Left ventricle myocardium inferior (tissue), 1 donor: ENCODE measurements at regions not wholly inside any gene's neighbourhood (a gene's known extent, or its start where the extent isn't known, plus 50 kb on each side); places are given as distances from the start of the nearest gene placed in this dataset.

Experiments
- DNase-seq: peaks from one replicate; pipeline ENCODE4 v3.0.0-alpha.2; 2020
- H3K27ac ChIP-seq: fragments of 200-600 bp; replicated peaks from 2 replicates; pipeline ENCODE4 v1.8.0; 2021
- H3K27me3 ChIP-seq: fragments of 200-600 bp; 2 replicates; pipeline ENCODE4 v1.8.0; 2021; ENCODE audit warnings: low read depth
- H3K36me3 ChIP-seq: fragments of 200-600 bp; 2 replicates; pipeline ENCODE4 v1.8.0; 2021
- H3K4me1 ChIP-seq: fragments of 200-600 bp; 2 replicates; pipeline ENCODE4 v1.8.0; 2021
- H3K4me3 ChIP-seq: fragments of 200-600 bp; 2 replicates; pipeline ENCODE4 v1.8.0; 2021; ENCODE audit warnings: mild to moderate bottlenecking, moderate library complexity
- H3K9me3 ChIP-seq: fragments of 200-600 bp; replicated peaks from 2 replicates; pipeline ENCODE4 v1.8.0; 2021
- intact Hi-C: fragments of 100-400 bp; cut with micrococcal nuclease; formaldehyde crosslinking; loops from one replicate; pipeline ENCODE4 v1.11.0; 2022
- TF ChIP-seq, protein P1 (sequence below): fragments of 200-600 bp; IDR thresholded peaks from 2 replicates; pipeline ENCODE4 v1.8.0; 2021; ENCODE audit warnings: antibody characterized with exemption, mild to moderate bottlenecking, borderline replicate concordance
- donor health status: DM: no; HTN: yes; CAD: no; lungs with severe emphysema.

DNA sequence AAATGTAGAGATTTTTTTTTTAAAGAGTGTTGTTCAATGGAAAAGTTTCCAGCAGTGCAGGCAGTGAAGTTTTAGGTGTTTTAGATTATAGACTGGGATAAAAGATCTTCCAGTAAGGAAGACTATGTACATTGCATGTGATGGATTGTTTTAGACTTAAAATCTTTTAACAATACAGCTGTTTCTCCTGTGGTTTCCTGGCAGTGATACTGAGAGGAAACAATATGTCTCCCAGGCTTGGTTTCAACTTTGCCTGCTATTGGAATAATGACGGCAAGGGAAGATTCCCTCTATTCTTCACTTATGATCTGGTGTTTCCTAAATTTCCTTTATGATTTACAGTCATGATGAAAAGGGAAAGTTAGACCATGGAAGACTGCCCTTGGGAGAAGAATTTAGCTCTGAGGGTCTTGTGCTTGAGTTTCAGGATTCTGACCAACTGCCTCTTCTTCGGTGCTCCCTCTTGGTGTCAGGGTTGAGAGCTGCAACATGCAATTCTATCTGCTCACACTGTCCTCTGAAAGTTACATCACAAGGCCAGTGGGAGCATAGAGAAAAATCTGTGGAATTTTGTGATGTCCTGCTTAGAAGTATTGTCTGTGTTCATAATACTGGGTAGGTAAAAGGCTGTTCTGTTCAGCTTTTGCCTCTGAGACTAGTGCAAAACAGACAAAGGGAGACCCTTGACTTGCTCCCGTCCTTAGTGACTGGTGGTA, 262.8 kb upstream of the MAN1A1 start:
- Histone ChIP-seq H3K4me3 (no peak overlapping the region), H3K36me3 (no peaks in the 10 kb centered on the region), H3K9me3 (no peaks in the 10 kb centered on the region), H3K4me1 (no peaks in the 10 kb centered on the region), H3K27me3 (no peaks in the 10 kb centered on the region), H3K27ac (no peak overlapping the region)
- no peak for DNase-seq
- intact Hi-C loops, result no loop called here
- TF ChIP-seq, protein P1, sequence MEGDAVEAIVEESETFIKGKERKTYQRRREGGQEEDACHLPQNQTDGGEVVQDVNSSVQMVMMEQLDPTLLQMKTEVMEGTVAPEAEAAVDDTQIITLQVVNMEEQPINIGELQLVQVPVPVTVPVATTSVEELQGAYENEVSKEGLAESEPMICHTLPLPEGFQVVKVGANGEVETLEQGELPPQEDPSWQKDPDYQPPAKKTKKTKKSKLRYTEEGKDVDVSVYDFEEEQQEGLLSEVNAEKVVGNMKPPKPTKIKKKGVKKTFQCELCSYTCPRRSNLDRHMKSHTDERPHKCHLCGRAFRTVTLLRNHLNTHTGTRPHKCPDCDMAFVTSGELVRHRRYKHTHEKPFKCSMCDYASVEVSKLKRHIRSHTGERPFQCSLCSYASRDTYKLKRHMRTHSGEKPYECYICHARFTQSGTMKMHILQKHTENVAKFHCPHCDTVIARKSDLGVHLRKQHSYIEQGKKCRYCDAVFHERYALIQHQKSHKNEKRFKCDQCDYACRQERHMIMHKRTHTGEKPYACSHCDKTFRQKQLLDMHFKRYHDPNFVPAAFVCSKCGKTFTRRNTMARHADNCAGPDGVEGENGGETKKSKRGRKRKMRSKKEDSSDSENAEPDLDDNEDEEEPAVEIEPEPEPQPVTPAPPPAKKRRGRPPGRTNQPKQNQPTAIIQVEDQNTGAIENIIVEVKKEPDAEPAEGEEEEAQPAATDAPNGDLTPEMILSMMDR, result no peak

- no peak overlapping the region for H3K4me3 ChIP-seq
- TF ChIP-seq, protein P1, result no peak
- no peak overlapping the region for H3K27ac ChIP-seq
- H3K4me1 ChIP-seq, result no peaks in the 10 kb centered on the region
- H3K9me3 ChIP-seq, result no peaks in the 10 kb centered on the region
- H3K27me3 ChIP-seq, result no peaks in the 10 kb centered on the region
- intact Hi-C loops, result no loop called here
- no peak for DNase-seq
- H3K36me3 ChIP-seq, result no peaks in the 10 kb centered on the region
Observed at GRCh38 chr6:119610754-119611153, 261.2 kb upstream of the MAN1A1 start.

DNA sequence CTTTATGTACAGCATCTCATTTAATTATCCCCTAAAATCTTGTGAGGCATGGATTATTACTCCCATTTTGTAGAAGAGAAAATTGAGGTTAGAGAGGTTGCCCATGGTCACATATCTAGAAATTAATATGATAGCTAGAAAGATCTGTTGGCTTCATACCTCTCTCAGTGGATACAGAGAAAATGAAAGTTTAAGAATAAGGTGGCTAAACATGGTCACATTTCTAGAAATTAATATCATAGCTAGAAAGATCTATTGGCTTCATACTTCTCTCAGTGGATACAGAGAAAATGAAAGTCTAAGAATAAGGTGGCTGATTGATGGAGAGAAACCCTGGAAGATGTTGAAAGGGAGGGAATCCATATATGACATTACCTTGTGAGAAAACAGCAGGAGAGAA, 260.7 kb upstream of the MAN1A1 start:
- intact Hi-C loops, result no loop called here
- H3K27me3 ChIP-seq, result no peaks in the 10 kb centered on the region
- TF ChIP-seq, protein P1, result no peak

GRCh38 chr6:119609865-119610264, 260.3 kb upstream of the MAN1A1 start:
- TF ChIP-seq, protein P1, result no peak
- no peaks in the 10 kb centered on the region for H3K27me3 ChIP-seq

More for the DNA sequence above, 260.7 kb upstream of the MAN1A1 start:
- Histone ChIP-seq H3K4me1 (no peaks in the 10 kb centered on the region), H3K27ac (no peak overlapping the region), H3K4me3 (no peak overlapping the region), H3K36me3 (no peaks in the 10 kb centered on the region), H3K9me3 (no peaks in the 10 kb centered on the region)
- DNase-seq, result no peak

GRCh38 chr6:119608994-119609393, 259.4 kb upstream of the MAN1A1 start:
- no peak overlapping the region for H3K4me3 ChIP-seq
- no peaks in the 10 kb centered on the region for H3K9me3 ChIP-seq
- no peak overlapping the region for H3K27ac ChIP-seq
- no peaks in the 10 kb centered on the region for H3K4me1 ChIP-seq
- H3K27me3 ChIP-seq, result no peaks in the 10 kb centered on the region
- no peaks in the 10 kb centered on the region for H3K36me3 ChIP-seq
- intact Hi-C loops, result no loop called here
- no peak for DNase-seq
- TF ChIP-seq, protein P1, result no peak

More at GRCh38 chr6:119609865-119610264, 260.3 kb upstream of the MAN1A1 start:
- intact Hi-C loops, result no loop called here
- no peaks in the 10 kb centered on the region for H3K9me3 ChIP-seq
- DNase-seq, result no peak
- no peaks in the 10 kb centered on the region for H3K36me3 ChIP-seq
- no peaks in the 10 kb centered on the region for H3K4me1 ChIP-seq
- H3K27ac ChIP-seq, result no peak overlapping the region
- H3K4me3 ChIP-seq, result no peak overlapping the region
